ENCODE measurements at regions not wholly inside any gene's neighbourhood (a gene's known extent, or its start where the extent isn't known, plus 50 kb on each side); places are given as distances from the start of the nearest gene placed in this dataset.
"Not testable (repeated sequence)": the region's sequence is repeated elsewhere in the genome, so short reads cannot be mapped to it uniquely, and the experiment has no call there.

DNA sequence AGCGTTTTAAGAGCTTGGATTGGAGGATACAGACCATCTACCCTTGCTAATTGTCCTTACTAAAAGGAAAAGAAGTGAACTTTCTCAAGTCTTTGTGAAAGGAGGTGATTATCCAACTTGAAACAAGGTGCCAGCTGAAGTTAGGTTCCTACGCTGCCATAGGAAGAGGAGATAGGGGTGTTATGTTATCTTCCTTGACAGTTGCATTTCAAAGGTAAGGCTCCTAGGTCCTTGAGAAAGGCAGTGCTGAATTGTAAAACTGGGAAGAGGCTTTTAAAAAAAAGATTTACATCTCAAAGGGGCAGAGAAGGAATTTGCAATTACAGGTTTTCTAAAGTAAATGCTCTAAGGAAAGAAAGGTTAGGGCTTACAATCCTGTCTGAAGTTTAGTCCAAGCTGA lies 810.2 kb upstream of the LRATD1 start:
- Histone ChIP-seq H3K4me3 (no peak overlapping the region), H3K36me3 (ENCODE audit: low read depth, missing control alignments) (no peaks in the 10 kb centered on the region), H3K4me1 (peaks cover 8% of the 10 kb centered on the region), H3K27me3 (no peaks in the 10 kb centered on the region), H3K9me3 (no peaks in the 10 kb centered on the region), H3K27ac (no peak overlapping the region)
- TF ChIP-seq, protein P1, sequence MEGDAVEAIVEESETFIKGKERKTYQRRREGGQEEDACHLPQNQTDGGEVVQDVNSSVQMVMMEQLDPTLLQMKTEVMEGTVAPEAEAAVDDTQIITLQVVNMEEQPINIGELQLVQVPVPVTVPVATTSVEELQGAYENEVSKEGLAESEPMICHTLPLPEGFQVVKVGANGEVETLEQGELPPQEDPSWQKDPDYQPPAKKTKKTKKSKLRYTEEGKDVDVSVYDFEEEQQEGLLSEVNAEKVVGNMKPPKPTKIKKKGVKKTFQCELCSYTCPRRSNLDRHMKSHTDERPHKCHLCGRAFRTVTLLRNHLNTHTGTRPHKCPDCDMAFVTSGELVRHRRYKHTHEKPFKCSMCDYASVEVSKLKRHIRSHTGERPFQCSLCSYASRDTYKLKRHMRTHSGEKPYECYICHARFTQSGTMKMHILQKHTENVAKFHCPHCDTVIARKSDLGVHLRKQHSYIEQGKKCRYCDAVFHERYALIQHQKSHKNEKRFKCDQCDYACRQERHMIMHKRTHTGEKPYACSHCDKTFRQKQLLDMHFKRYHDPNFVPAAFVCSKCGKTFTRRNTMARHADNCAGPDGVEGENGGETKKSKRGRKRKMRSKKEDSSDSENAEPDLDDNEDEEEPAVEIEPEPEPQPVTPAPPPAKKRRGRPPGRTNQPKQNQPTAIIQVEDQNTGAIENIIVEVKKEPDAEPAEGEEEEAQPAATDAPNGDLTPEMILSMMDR (IDR thresholded peaks at IDR 0.05): no peak
- TF ChIP-seq POLR2A (IDR thresholded peaks at IDR 0.05): no peak
- no peak for DNase-seq
- intact Hi-C loops (cut with DNase I; ENCODE audit: low total_unique reads): no loop called here
- WGBS, 2 donors: 71 to 76% methylated on average over 2 of the region's 2 CpGs

DNA sequence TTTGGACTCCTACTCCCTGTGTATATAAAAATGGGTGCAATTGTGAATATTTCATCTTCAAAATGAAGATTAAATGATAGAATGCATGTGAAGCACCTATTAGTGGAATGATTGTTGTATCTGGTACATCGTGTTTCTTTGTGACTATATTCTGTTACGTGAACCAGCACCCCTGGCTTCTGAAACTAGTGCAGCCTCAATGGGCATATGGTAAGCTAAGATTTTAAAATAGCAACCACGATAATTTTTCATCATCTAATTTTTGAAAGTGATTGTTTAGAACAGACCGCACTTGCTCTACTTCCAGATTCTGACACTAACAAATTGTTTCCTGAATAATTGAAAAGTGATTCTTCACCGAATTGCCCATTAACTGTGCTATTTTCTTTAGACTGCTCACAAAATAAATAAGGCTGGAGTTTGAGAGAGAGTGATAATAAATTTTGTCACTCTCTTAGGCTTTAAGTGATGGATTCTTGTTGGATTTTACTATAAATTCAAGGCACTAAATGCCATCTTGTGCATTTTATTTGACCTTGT lies 806.1 kb upstream of the LRATD1 start:
- WGBS, 2 donors: 71 to 75% methylated on average over 5 of the region's 5 CpGs
- no peak overlapping the region for H3K4me3 ChIP-seq
- no peaks in the 10 kb centered on the region for H3K36me3 ChIP-seq (ENCODE audit: low read depth, missing control alignments)
- H3K27ac ChIP-seq: no peak overlapping the region
- H3K27me3 ChIP-seq: no peaks in the 10 kb centered on the region
- no peak for DNase-seq
- TF ChIP-seq, protein P1 (IDR thresholded peaks at IDR 0.05): no peak
- no peak for TF ChIP-seq POLR2A (IDR thresholded peaks at IDR 0.05)
- intact Hi-C loops (cut with DNase I; ENCODE audit: low total_unique reads): no loop called here
- no peaks in the 10 kb centered on the region for H3K9me3 ChIP-seq
- H3K4me1 ChIP-seq: no peaks in the 10 kb centered on the region

DNA sequence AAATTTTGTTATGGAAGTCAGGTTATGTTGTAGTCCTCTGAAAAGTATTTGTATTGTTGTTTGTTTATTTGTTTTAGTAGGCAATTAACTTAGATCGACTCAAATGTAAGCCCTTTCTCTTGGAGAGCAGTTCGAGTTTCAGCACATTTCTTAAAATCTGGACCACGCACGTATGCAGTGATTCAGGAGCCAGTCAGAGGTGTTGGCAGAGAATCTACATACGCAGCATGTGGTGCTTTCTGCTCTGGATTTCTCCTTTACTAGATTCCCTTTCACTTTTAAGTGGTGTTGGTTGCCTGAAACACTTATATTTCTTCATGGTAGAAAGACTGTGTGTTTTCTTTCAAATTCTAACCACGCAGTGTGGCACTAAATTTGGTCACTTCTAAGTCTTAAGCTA lies 773.9 kb upstream of the LRATD1 start:
- Histone ChIP-seq H3K27ac (no peak overlapping the region), H3K9me3 (no peaks in the 10 kb centered on the region), H3K4me3 (no peak overlapping the region), H3K27me3 (no peaks in the 10 kb centered on the region), H3K4me1 (no peaks in the 10 kb centered on the region), H3K36me3 (ENCODE audit: low read depth, missing control alignments) (no peaks in the 10 kb centered on the region)
- no peak for DNase-seq
- WGBS, 2 donors: 85 to 86% methylated on average over 6 of the region's 6 CpGs
- TF ChIP-seq, protein P1 (IDR thresholded peaks at IDR 0.05): no peak
- TF ChIP-seq POLR2A (IDR thresholded peaks at IDR 0.05): no peak
- intact Hi-C loops (cut with DNase I; ENCODE audit: low total_unique reads): no loop called here

DNA sequence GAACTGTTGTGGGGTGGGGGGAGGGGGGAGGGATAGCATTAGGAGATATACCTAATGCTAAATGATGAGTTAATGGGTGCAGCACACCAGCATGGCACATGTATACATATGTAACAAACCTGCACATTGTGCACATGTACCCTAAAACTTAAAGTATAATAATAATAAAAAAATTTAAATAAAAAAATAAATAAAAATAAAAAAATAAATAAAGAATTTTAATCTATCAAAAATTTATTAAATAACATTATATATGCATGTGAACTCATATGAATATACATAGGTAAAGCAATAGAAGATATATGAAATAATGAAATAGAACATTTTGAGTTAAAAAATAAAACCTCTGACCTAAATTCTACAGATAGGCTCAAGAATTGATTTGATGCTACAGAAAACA lies 764.2 kb upstream of the LRATD1 start:
- H3K4me1 ChIP-seq; DNase-seq; H3K9me3 ChIP-seq; H3K4me3 ChIP-seq; H3K36me3 ChIP-seq (ENCODE audit: low read depth, missing control alignments); H3K27me3 ChIP-seq; intact Hi-C loops (cut with DNase I; ENCODE audit: low total_unique reads); H3K27ac ChIP-seq: not testable (repeated sequence)

DNA sequence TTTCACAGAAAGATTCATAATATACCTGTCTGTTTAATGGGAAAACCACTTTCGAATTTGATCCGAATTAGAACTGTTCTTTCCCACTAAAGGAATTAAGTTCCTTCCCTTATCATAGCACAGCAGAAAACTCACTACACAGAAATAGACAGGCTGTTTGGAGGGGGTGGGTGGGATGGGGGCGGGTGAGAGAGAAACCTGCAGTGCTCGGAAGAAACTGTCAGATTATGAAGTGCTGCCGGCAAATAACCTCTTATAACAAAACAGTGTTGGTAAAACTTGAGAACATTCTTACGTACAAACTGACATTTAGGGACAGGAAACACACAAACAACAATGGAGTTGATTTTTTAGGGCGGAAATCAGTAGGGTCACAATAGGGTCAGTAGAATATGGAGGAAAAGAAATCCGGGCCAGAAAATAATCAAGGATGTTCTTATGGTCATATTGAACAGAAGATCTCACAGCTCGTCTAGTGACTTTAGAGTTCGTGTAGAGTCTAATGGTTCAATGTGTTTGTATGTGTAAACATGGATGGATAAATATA lies 756.0 kb upstream of the LRATD1 start:
- no peak for DNase-seq
- H3K36me3 ChIP-seq (ENCODE audit: low read depth, missing control alignments): no peaks in the 10 kb centered on the region
- intact Hi-C loops (cut with DNase I; ENCODE audit: low total_unique reads): no loop called here
- WGBS, 2 donors: 54 to 65% methylated on average over 10 of the region's 10 CpGs
- no peaks in the 10 kb centered on the region for H3K27me3 ChIP-seq
- H3K27ac ChIP-seq: no peak overlapping the region
- no peaks in the 10 kb centered on the region for H3K9me3 ChIP-seq
- H3K4me1 ChIP-seq: no peaks in the 10 kb centered on the region
- no peak overlapping the region for H3K4me3 ChIP-seq
- TF ChIP-seq, protein P1 (IDR thresholded peaks at IDR 0.05): no peak
- no peak for TF ChIP-seq POLR2A (IDR thresholded peaks at IDR 0.05)

Data from testis (tissue), 2 donors.